ENCODE measurements at regions not wholly inside any gene's neighbourhood (a gene's known extent, or its start where the extent isn't known, plus 50 kb on each side); places are given as distances from the start of the nearest gene placed in this dataset.

DNA sequence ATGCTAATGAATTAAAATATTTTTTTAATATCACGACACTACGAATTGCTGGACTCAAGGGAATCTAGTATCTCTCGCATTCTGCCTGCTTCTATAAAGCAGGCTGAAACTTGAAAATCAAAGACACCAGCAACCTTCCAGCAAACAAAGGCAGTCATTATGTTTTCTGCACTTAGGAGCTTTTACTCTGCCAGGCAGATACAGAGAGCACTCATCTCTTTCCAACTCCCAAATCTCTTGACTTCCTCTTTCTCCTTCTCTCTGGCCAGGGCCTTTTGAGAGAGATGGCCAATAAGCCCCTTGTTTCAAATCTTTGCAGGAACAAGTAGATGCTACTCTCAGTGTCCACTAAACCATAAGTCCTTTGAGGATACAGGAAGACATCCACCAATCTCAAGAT lies 95.2 kb upstream of the KLF3 start:
- TF ChIP-seq, protein P1, sequence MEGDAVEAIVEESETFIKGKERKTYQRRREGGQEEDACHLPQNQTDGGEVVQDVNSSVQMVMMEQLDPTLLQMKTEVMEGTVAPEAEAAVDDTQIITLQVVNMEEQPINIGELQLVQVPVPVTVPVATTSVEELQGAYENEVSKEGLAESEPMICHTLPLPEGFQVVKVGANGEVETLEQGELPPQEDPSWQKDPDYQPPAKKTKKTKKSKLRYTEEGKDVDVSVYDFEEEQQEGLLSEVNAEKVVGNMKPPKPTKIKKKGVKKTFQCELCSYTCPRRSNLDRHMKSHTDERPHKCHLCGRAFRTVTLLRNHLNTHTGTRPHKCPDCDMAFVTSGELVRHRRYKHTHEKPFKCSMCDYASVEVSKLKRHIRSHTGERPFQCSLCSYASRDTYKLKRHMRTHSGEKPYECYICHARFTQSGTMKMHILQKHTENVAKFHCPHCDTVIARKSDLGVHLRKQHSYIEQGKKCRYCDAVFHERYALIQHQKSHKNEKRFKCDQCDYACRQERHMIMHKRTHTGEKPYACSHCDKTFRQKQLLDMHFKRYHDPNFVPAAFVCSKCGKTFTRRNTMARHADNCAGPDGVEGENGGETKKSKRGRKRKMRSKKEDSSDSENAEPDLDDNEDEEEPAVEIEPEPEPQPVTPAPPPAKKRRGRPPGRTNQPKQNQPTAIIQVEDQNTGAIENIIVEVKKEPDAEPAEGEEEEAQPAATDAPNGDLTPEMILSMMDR (conservative IDR thresholded peaks at IDR 0.05), result no peak
- no peak for TF ChIP-seq ZFX (IDR thresholded peaks at IDR 0.05)

Measured in C4-2B (cell line).